Thyroid gland (tissue), 4 donors: ENCODE measurements at regions not wholly inside any gene's neighbourhood (a gene's known extent, or its start where the extent isn't known, plus 50 kb on each side); places are given as distances from the start of the nearest gene placed in this dataset.

Experiments used
- DNase-seq, 2 donors: peaks; one replicate each; pipeline ENCODE4 v3.0.0-alpha.2; 2019
- H3K27ac ChIP-seq, 3 donors: fragments of 200-600 bp; sonication (generic); 1 replicate in 2 of 3; 2 replicates in 1 of 3; pipeline ENCODE4 v1.5.1; 2016 to 2019; ENCODE audit warnings: mild to moderate bottlenecking in 1 of 3, moderate library complexity in 1 of 3
- H3K27me3 ChIP-seq: fragments of 200-600 bp; sonication (generic); one replicate; pipeline ENCODE4 v1.5.1; 2019
- H3K36me3 ChIP-seq, 2 donors: fragments of 200-600 bp; sonication (generic); one replicate each; pipeline ENCODE4 v1.5.1; 2016 to 2019
- H3K4me1 ChIP-seq, 2 donors: fragments of 200-600 bp; sonication (generic); one replicate each; pipeline ENCODE4 v1.5.1; 2017 to 2019
- H3K4me3 ChIP-seq, 3 donors: fragments of 200-600 bp; sonication (generic); replicated peaks in 1 of 3; 1 replicate in 2 of 3; 2 replicates in 1 of 3; pipeline ENCODE4 v1.5.1; 2016; ENCODE audit warnings: mild to moderate bottlenecking in 1 of 3
- H3K9me3 ChIP-seq: fragments of 200-600 bp; sonication (generic); one replicate; pipeline ENCODE4 v1.5.1; 2017
- CTCF ChIP-seq, 6 experiments: fragments of 200-600 bp in 3 of 6; fragments of 450-650 bp in 3 of 6; sonication (generic) in 3 of 6; IDR thresholded peaks; one replicate each; pipeline ENCODE4 v1.5.1; 2016 to 2019; ENCODE audit warnings: antibody characterized with exemption in 6 of 6, mild to moderate bottlenecking in 2 of 6, inconsistent platforms in 1 of 6, moderate library complexity in 1 of 6
- POLR2A ChIP-seq, 2 donors: fragments of 450-650 bp; IDR thresholded peaks; one replicate each; pipeline ENCODE4 v1.6.1; 2017; ENCODE audit warnings: antibody characterized with exemption in 2 of 2, mild to moderate bottlenecking in 2 of 2, moderate library complexity in 1 of 2
- WGBS, 2 donors: methylation state at CpG; one replicate each; pipeline ENCODE4 v1.1.5; 2017; 5-methylcytosine and 5-hydroxymethylcytosine counted together
- intact Hi-C: fragments of 100-400 bp; cut with DNase I; formaldehyde crosslinking; loops from one replicate; pipeline ENCODE4 v1.15.1; 2023

GRCh38 chr6:134111062-134111677, 58.7 kb upstream of the SLC2A12 start:
- H3K4me3 ChIP-seq, result no peak overlapping the region
- no peaks in the 10 kb centered on the region for H3K4me1 ChIP-seq
- H3K27me3 ChIP-seq, result no peaks in the 10 kb centered on the region
- peak; percentile 39 to 82 (median 64) for TF ChIP-seq CTCF (IDR thresholded peaks at IDR 0.05)
- no peak for TF ChIP-seq POLR2A (IDR thresholded peaks at IDR 0.05)
- WGBS, 2 donors, result 44 to 65% methylated on average over 4 of the region's 4 CpGs
- no peaks in the 10 kb centered on the region for H3K36me3 ChIP-seq
- intact Hi-C loops, result no loop called here
- H3K9me3 ChIP-seq, result no peaks in the 10 kb centered on the region
- DNase-seq, result peak in 1 of 2 donors; percentile 15
- no peak overlapping the region for H3K27ac ChIP-seq

GRCh38 chr6:134106702-134107101, 54.3 kb upstream of the SLC2A12 start:
- H3K36me3 ChIP-seq, result no peaks in the 10 kb centered on the region
- WGBS, 2 donors, result 45 to 47% methylated on average over 2 of the region's 2 CpGs
- no peak for TF ChIP-seq CTCF (IDR thresholded peaks at IDR 0.05)
- TF ChIP-seq POLR2A (IDR thresholded peaks at IDR 0.05), result no peak
- H3K4me1 ChIP-seq, result no peaks in the 10 kb centered on the region
- no peak overlapping the region for H3K4me3 ChIP-seq
- no peaks in the 10 kb centered on the region for H3K27me3 ChIP-seq
- H3K9me3 ChIP-seq, result no peaks in the 10 kb centered on the region
- no peak overlapping the region for H3K27ac ChIP-seq
- intact Hi-C loops, result no loop called here
- no peak for DNase-seq

GRCh38 chr6:134105940-134106339, 53.5 kb upstream of the SLC2A12 start:
- H3K27me3 ChIP-seq, result no peaks in the 10 kb centered on the region
- no peak overlapping the region for H3K27ac ChIP-seq
- H3K9me3 ChIP-seq, result no peaks in the 10 kb centered on the region
- WGBS, 2 donors, result 90 to 100% methylated on average over 1 of the region's 1 CpG
- no peak overlapping the region for H3K4me3 ChIP-seq
- H3K4me1 ChIP-seq, result no peaks in the 10 kb centered on the region
- no peaks in the 10 kb centered on the region for H3K36me3 ChIP-seq
- TF ChIP-seq CTCF (IDR thresholded peaks at IDR 0.05) (no peak), POLR2A (IDR thresholded peaks at IDR 0.05) (no peak)
- no peak for DNase-seq
- intact Hi-C loops, result no loop called here

- Histone ChIP-seq H3K4me1 (no peaks in the 10 kb centered on the region), H3K36me3 (no peaks in the 10 kb centered on the region), H3K27ac (no peak overlapping the region), H3K27me3 (no peaks in the 10 kb centered on the region), H3K4me3 (no peak overlapping the region), H3K9me3 (no peaks in the 10 kb centered on the region)
- WGBS, 2 donors, result 88 to 96% methylated on average over 4 of the region's 4 CpGs
- DNase-seq, result no peak
- TF ChIP-seq POLR2A (IDR thresholded peaks at IDR 0.05) (no peak), CTCF (IDR thresholded peaks at IDR 0.05) (no peak)
- intact Hi-C loops, result no loop called here
Observed at GRCh38 chr6:134103006-134103405, 50.6 kb upstream of the SLC2A12 start.
